Fibroblast of skin of left quadriceps (primary cell): ENCODE measurements at regions not wholly inside any gene's neighbourhood (a gene's known extent, or its start where the extent isn't known, plus 50 kb on each side); places are given as distances from the start of the nearest gene placed in this dataset.

Experiments
- DNase-seq, 2 experiments: peaks; one replicate each; pipeline ENCODE4 v3.0.0-alpha.2; 2013; ENCODE audit warnings: low read depth in 2 of 2

GRCh38 chr3:10555263-10555662 lies 49.9 kb upstream of the ATP2B2 start:
- no peak for DNase-seq

GRCh38 chr3:10556312-10556711 lies 50.9 kb upstream of the ATP2B2 start:
- DNase-seq: no peak

- no peak for DNase-seq
These were observed 51.9 kb upstream of the ATP2B2 start for GRCh38 chr3:10557250-10557649.

GRCh38 chr3:10557781-10558373 lies 52.5 kb upstream of the ATP2B2 start:
- DNase-seq: no peak

GRCh38 chr3:10558736-10559135 lies 53.4 kb upstream of the ATP2B2 start:
- DNase-seq: no peak

GRCh38 chr3:10560060-10560861 lies 54.9 kb upstream of the ATP2B2 start:
- no peak for DNase-seq

- DNase-seq: no peak
These were observed 56.0 kb upstream of the ATP2B2 start for GRCh38 chr3:10561162-10561945.

- DNase-seq: no peak
These were observed 56.7 kb upstream of the ATP2B2 start for GRCh38 chr3:10561946-10562560.

- DNase-seq: no peak
These were observed 58.0 kb upstream of the ATP2B2 start for GRCh38 chr3:10563396-10563795.

- DNase-seq: no peak
These were observed 60.4 kb upstream of the ATP2B2 start for GRCh38 chr3:10565814-10566213.

GRCh38 chr3:10566451-10566850 lies 61.1 kb upstream of the ATP2B2 start:
- no peak for DNase-seq

- DNase-seq: no peak
These were observed 63.2 kb upstream of the ATP2B2 start for GRCh38 chr3:10568549-10568948.

GRCh38 chr3:10570196-10570946 lies 65.0 kb upstream of the ATP2B2 start:
- DNase-seq: no peak

- DNase-seq: no peak
These were observed 68.8 kb upstream of the ATP2B2 start for GRCh38 chr3:10574101-10574620.

- DNase-seq: no peak
These were observed 70.3 kb upstream of the ATP2B2 start for GRCh38 chr3:10575601-10576160.

- no peak for DNase-seq
These were observed 72.1 kb upstream of the ATP2B2 start for GRCh38 chr3:10577486-10577885.

GRCh38 chr3:10580426-10580825 lies 75.0 kb upstream of the ATP2B2 start:
- no peak for DNase-seq

GRCh38 chr3:10581251-10581650 lies 75.9 kb upstream of the ATP2B2 start:
- peak; percentile 4 to 7 for DNase-seq

- DNase-seq: no peak
These were observed 76.3 kb upstream of the ATP2B2 start for GRCh38 chr3:10581716-10582115.

GRCh38 chr3:10582733-10583132 lies 77.3 kb upstream of the ATP2B2 start:
- DNase-seq: no peak
